Activated naive CD4-positive, alpha-beta T cell treated with anti-CD3 and anti-CD28 coated beads, Interleukin-2, amount 50 U/mL, for 24 hours (primary cell): ENCODE measurements at regions not wholly inside any gene's neighbourhood (a gene's known extent, or its start where the extent isn't known, plus 50 kb on each side); places are given as distances from the start of the nearest gene placed in this dataset.

Experiments used
- H3K27ac Mint-ChIP-seq: one replicate; pipeline ENCODE4 v1.8.0; 2021; ENCODE audit warnings: mild to moderate bottlenecking, mixed read lengths
- H3K27me3 Mint-ChIP-seq: one replicate; pipeline ENCODE4 v1.8.0; 2021; ENCODE audit warnings: mixed read lengths
- H3K36me3 Mint-ChIP-seq: one replicate; pipeline ENCODE4 v1.8.0; 2021; ENCODE audit warnings: mixed read lengths
- H3K4me1 Mint-ChIP-seq: one replicate; pipeline ENCODE4 v1.8.0; 2021; ENCODE audit warnings: mixed read lengths
- H3K4me3 Mint-ChIP-seq: one replicate; pipeline ENCODE4 v1.8.0; 2021; ENCODE audit warnings: mild to moderate bottlenecking, mixed read lengths
- H3K9me3 Mint-ChIP-seq: one replicate; pipeline ENCODE4 v1.8.0; 2021; ENCODE audit warnings: mixed read lengths

- Mint-ChIP-seq H3K4me3 (no peak overlapping the region), H3K4me1 (no peaks in the 10 kb centered on the region), H3K36me3 (no peaks in the 10 kb centered on the region), H3K9me3 (no peaks in the 10 kb centered on the region), H3K27me3 (peaks cover 13% of the 10 kb centered on the region), H3K27ac (no peak overlapping the region)
Observed at GRCh38 chr1:22249928-22250680, 107.2 kb upstream of the WNT4 start.

GRCh38 chr1:22250724-22251123 is 107.8 kb upstream of the WNT4 start:
- Mint-ChIP-seq H3K4me3 (no peak overlapping the region), H3K4me1 (no peaks in the 10 kb centered on the region), H3K27ac (no peak overlapping the region), H3K27me3 (peaks cover 13% of the 10 kb centered on the region), H3K36me3 (no peaks in the 10 kb centered on the region), H3K9me3 (no peaks in the 10 kb centered on the region)

GRCh38 chr1:22252251-22252650 is 109.4 kb upstream of the WNT4 start:
- H3K4me1 Mint-ChIP-seq = no peaks in the 10 kb centered on the region
- no peak overlapping the region for H3K27ac Mint-ChIP-seq
- H3K9me3 Mint-ChIP-seq = no peaks in the 10 kb centered on the region
- no peaks in the 10 kb centered on the region for H3K36me3 Mint-ChIP-seq
- no peak overlapping the region for H3K4me3 Mint-ChIP-seq
- peaks cover 12% of the 10 kb centered on the region for H3K27me3 Mint-ChIP-seq

- no peaks in the 10 kb centered on the region for H3K36me3 Mint-ChIP-seq
- H3K4me3 Mint-ChIP-seq = no peak overlapping the region
- peaks cover 12% of the 10 kb centered on the region for H3K27me3 Mint-ChIP-seq
- no peak overlapping the region for H3K27ac Mint-ChIP-seq
- no peaks in the 10 kb centered on the region for H3K4me1 Mint-ChIP-seq
- no peaks in the 10 kb centered on the region for H3K9me3 Mint-ChIP-seq
Observed at GRCh38 chr1:22253012-22253790, 110.3 kb upstream of the WNT4 start.

GRCh38 chr1:22254756-22255155 is 111.9 kb upstream of the WNT4 start:
- no peaks in the 10 kb centered on the region for H3K36me3 Mint-ChIP-seq
- H3K27me3 Mint-ChIP-seq = peaks cover 9% of the 10 kb centered on the region
- H3K4me1 Mint-ChIP-seq = no peaks in the 10 kb centered on the region
- no peak overlapping the region for H3K4me3 Mint-ChIP-seq
- peak overlapping the region; percentile 23 for H3K27ac Mint-ChIP-seq
- H3K9me3 Mint-ChIP-seq = no peaks in the 10 kb centered on the region

- no peaks in the 10 kb centered on the region for H3K36me3 Mint-ChIP-seq
- H3K4me3 Mint-ChIP-seq = no peak overlapping the region
- H3K9me3 Mint-ChIP-seq = no peaks in the 10 kb centered on the region
- no peak overlapping the region for H3K27ac Mint-ChIP-seq
- peaks cover 5% of the 10 kb centered on the region for H3K27me3 Mint-ChIP-seq
- no peaks in the 10 kb centered on the region for H3K4me1 Mint-ChIP-seq
Observed at GRCh38 chr1:22255341-22256212, 112.7 kb upstream of the WNT4 start.

GRCh38 chr1:22256213-22256512 is 113.3 kb upstream of the WNT4 start:
- Mint-ChIP-seq H3K4me1 (no peaks in the 10 kb centered on the region), H3K27ac (no peak overlapping the region), H3K9me3 (no peaks in the 10 kb centered on the region), H3K4me3 (no peak overlapping the region), H3K27me3 (peaks cover 5% of the 10 kb centered on the region), H3K36me3 (no peaks in the 10 kb centered on the region)

GRCh38 chr1:22257290-22258275 is 114.7 kb upstream of the WNT4 start:
- Mint-ChIP-seq H3K27ac (no peak overlapping the region), H3K9me3 (no peaks in the 10 kb centered on the region), H3K36me3 (no peaks in the 10 kb centered on the region), H3K4me1 (no peaks in the 10 kb centered on the region), H3K27me3 (no peaks in the 10 kb centered on the region), H3K4me3 (no peak overlapping the region)

- no peaks in the 10 kb centered on the region for H3K36me3 Mint-ChIP-seq
- no peaks in the 10 kb centered on the region for H3K9me3 Mint-ChIP-seq
- no peak overlapping the region for H3K4me3 Mint-ChIP-seq
- H3K27me3 Mint-ChIP-seq = no peaks in the 10 kb centered on the region
- no peaks in the 10 kb centered on the region for H3K4me1 Mint-ChIP-seq
- H3K27ac Mint-ChIP-seq = no peak overlapping the region
Observed at GRCh38 chr1:22258698-22259097, 115.8 kb upstream of the WNT4 start.

GRCh38 chr1:22259551-22260282 is 116.8 kb upstream of the WNT4 start:
- H3K4me1 Mint-ChIP-seq = no peaks in the 10 kb centered on the region
- no peaks in the 10 kb centered on the region for H3K27me3 Mint-ChIP-seq

GRCh38 chr1:22260860-22261432 is 118.0 kb upstream of the WNT4 start:
- Mint-ChIP-seq H3K4me1 (no peaks in the 10 kb centered on the region), H3K4me3 (no peak overlapping the region), H3K36me3 (no peaks in the 10 kb centered on the region), H3K9me3 (no peaks in the 10 kb centered on the region), H3K27ac (no peak overlapping the region), H3K27me3 (no peaks in the 10 kb centered on the region)

More at GRCh38 chr1:22259551-22260282, 116.8 kb upstream of the WNT4 start:
- Mint-ChIP-seq H3K36me3 (no peaks in the 10 kb centered on the region), H3K27ac (no peak overlapping the region), H3K9me3 (no peaks in the 10 kb centered on the region), H3K4me3 (no peak overlapping the region)

- H3K27me3 Mint-ChIP-seq = peaks cover 1% of the 10 kb centered on the region
- no peaks in the 10 kb centered on the region for H3K36me3 Mint-ChIP-seq
- no peaks in the 10 kb centered on the region for H3K4me1 Mint-ChIP-seq
- no peak overlapping the region for H3K4me3 Mint-ChIP-seq
- no peak overlapping the region for H3K27ac Mint-ChIP-seq
- no peaks in the 10 kb centered on the region for H3K9me3 Mint-ChIP-seq
Observed at GRCh38 chr1:22261580-22261979, 118.7 kb upstream of the WNT4 start.

GRCh38 chr1:22262583-22262982 is 119.7 kb upstream of the WNT4 start:
- peaks cover 1% of the 10 kb centered on the region for H3K27me3 Mint-ChIP-seq
- H3K9me3 Mint-ChIP-seq = no peaks in the 10 kb centered on the region
- H3K36me3 Mint-ChIP-seq = no peaks in the 10 kb centered on the region
- no peak overlapping the region for H3K4me3 Mint-ChIP-seq
- no peak overlapping the region for H3K27ac Mint-ChIP-seq
- H3K4me1 Mint-ChIP-seq = no peaks in the 10 kb centered on the region

GRCh38 chr1:22263359-22263758 is 120.5 kb upstream of the WNT4 start:
- peaks cover 4% of the 10 kb centered on the region for H3K27me3 Mint-ChIP-seq
- H3K36me3 Mint-ChIP-seq = no peaks in the 10 kb centered on the region
- H3K9me3 Mint-ChIP-seq = no peaks in the 10 kb centered on the region
- no peaks in the 10 kb centered on the region for H3K4me1 Mint-ChIP-seq
- H3K4me3 Mint-ChIP-seq = no peak overlapping the region
- H3K27ac Mint-ChIP-seq = no peak overlapping the region
